ENCODE measurements at regions not wholly inside any gene's neighbourhood (a gene's known extent, or its start where the extent isn't known, plus 50 kb on each side); places are given as distances from the start of the nearest gene placed in this dataset.
"Not testable (repeated sequence)": the region's sequence is repeated elsewhere in the genome, so short reads cannot be mapped to it uniquely, and the experiment has no call there.

GRCh38 chr3:66910266-66911055 is 87.6 kb upstream of the KBTBD8 start:
- peak; percentile 60 for DNase-seq
- no CpG with 5 or more reads among the region's 6 CpGs for WGBS (ENCODE audit: insufficient coverage)
- H3K4me3 ChIP-seq (ENCODE audit: low read length), result no peak overlapping the region
- H3K27ac ChIP-seq (ENCODE audit: low read length), result peak overlapping the region; percentile 31
- peaks cover 12% of the 10 kb centered on the region for H3K4me1 ChIP-seq (ENCODE audit: control insufficient read depth, insufficient read depth, low read length)
- H3K9me3 ChIP-seq (replicated peaks; ENCODE audit: control insufficient read depth, low read depth, low read length), result peaks cover 8% of the 10 kb centered on the region
- no peaks in the 10 kb centered on the region for H3K36me3 ChIP-seq (ENCODE audit: control insufficient read depth, insufficient read depth, low read length)
- no peaks in the 10 kb centered on the region for H3K27me3 ChIP-seq (ENCODE audit: control insufficient read depth, insufficient read depth, low read length)

GRCh38 chr3:66912306-66912705 is 85.8 kb upstream of the KBTBD8 start:
- Histone ChIP-seq H3K27ac (ENCODE audit: low read length) (no peak overlapping the region), H3K4me1 (ENCODE audit: control insufficient read depth, insufficient read depth, low read length) (peaks cover 4% of the 10 kb centered on the region), H3K4me3 (ENCODE audit: low read length) (no peak overlapping the region), H3K9me3 (replicated peaks; ENCODE audit: control insufficient read depth, low read depth, low read length) (peaks cover 8% of the 10 kb centered on the region), H3K27me3 (ENCODE audit: control insufficient read depth, insufficient read depth, low read length) (no peaks in the 10 kb centered on the region), H3K36me3 (ENCODE audit: control insufficient read depth, insufficient read depth, low read length) (no peaks in the 10 kb centered on the region)
- DNase-seq, result no peak

- no peaks in the 10 kb centered on the region for H3K27me3 ChIP-seq (ENCODE audit: control insufficient read depth, insufficient read depth, low read length)
- peaks cover 3% of the 10 kb centered on the region for H3K4me1 ChIP-seq (ENCODE audit: control insufficient read depth, insufficient read depth, low read length)
- H3K36me3 ChIP-seq (ENCODE audit: control insufficient read depth, insufficient read depth, low read length), result no peaks in the 10 kb centered on the region
- WGBS (ENCODE audit: insufficient coverage), result 86% methylated on average over 2 of the region's 2 CpGs
- peak; percentile 8 for DNase-seq
- no peak overlapping the region for H3K4me3 ChIP-seq (ENCODE audit: low read length)
- no peaks in the 10 kb centered on the region for H3K9me3 ChIP-seq (replicated peaks; ENCODE audit: control insufficient read depth, low read depth, low read length)
- H3K27ac ChIP-seq (ENCODE audit: low read length), result no peak overlapping the region
Measured at GRCh38 chr3:66922058-66922457, 76.0 kb upstream of the KBTBD8 start.

DNA sequence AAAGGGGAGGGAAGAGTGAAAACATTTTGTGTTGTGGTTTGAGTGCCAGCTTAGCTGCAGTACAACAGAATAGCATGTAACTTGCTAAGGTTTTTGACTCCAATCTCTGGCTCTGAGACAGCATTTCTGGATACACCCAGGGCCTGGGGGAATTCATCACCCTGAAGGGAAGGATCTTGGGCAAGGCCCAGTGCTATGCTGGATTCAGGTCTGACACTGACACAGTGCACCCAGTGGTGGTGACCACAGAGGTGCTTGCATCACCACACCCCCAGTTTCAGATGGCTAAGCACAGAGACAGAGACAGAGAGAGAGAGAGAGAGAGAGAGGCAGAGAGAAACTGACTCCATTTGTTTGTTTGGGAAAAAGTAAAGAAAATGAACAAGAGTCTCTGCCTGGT is 74.1 kb upstream of the KBTBD8 start:
- no peak overlapping the region for H3K4me3 ChIP-seq (ENCODE audit: low read length)
- H3K9me3 ChIP-seq (replicated peaks; ENCODE audit: control insufficient read depth, low read depth, low read length), result no peaks in the 10 kb centered on the region
- no peaks in the 10 kb centered on the region for H3K27me3 ChIP-seq (ENCODE audit: control insufficient read depth, insufficient read depth, low read length)
- no peaks in the 10 kb centered on the region for H3K36me3 ChIP-seq (ENCODE audit: control insufficient read depth, insufficient read depth, low read length)
- no peak overlapping the region for H3K27ac ChIP-seq (ENCODE audit: low read length)
- H3K4me1 ChIP-seq (ENCODE audit: control insufficient read depth, insufficient read depth, low read length), result peaks cover 3% of the 10 kb centered on the region
- DNase-seq, result no peak

GRCh38 chr3:66928252-66928651 is 69.9 kb upstream of the KBTBD8 start:
- no CpG with 5 or more reads among the region's 2 CpGs for WGBS (ENCODE audit: insufficient coverage)
- Histone ChIP-seq H3K4me3 (ENCODE audit: low read length) (no peak overlapping the region), H3K27me3 (ENCODE audit: control insufficient read depth, insufficient read depth, low read length) (no peaks in the 10 kb centered on the region), H3K27ac (ENCODE audit: low read length) (no peak overlapping the region), H3K36me3 (ENCODE audit: control insufficient read depth, insufficient read depth, low read length) (no peaks in the 10 kb centered on the region), H3K4me1 (ENCODE audit: control insufficient read depth, insufficient read depth, low read length) (peaks cover 3% of the 10 kb centered on the region), H3K9me3 (replicated peaks; ENCODE audit: control insufficient read depth, low read depth, low read length) (no peaks in the 10 kb centered on the region)
- no peak for DNase-seq

DNA sequence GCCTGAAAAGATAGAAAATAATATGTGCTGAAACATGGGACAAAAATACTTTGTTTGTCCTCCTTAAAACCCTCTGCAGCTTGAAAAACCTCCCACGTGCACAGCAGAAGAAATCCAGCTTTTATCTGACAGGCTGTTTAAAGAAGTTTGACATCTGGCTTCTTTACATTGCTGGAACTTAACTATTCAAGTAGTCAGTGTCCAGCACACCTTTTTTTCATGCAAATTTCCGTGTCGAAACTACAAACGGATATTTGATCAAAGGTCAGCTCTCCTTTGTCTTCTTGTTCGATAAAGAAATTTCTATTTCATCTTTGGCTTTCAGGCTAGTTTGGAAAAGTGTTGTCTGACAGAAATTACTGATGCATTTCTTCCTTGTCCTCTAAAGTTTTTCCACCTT is 66.8 kb upstream of the KBTBD8 start:
- WGBS (ENCODE audit: insufficient coverage), result no CpG with 5 or more reads among the region's 5 CpGs
- no peak for DNase-seq
- no peaks in the 10 kb centered on the region for H3K27me3 ChIP-seq (ENCODE audit: control insufficient read depth, insufficient read depth, low read length)
- H3K4me1 ChIP-seq (ENCODE audit: control insufficient read depth, insufficient read depth, low read length), result no peaks in the 10 kb centered on the region
- H3K4me3 ChIP-seq (ENCODE audit: low read length), result no peak overlapping the region
- no peaks in the 10 kb centered on the region for H3K9me3 ChIP-seq (replicated peaks; ENCODE audit: control insufficient read depth, low read depth, low read length)
- no peak overlapping the region for H3K27ac ChIP-seq (ENCODE audit: low read length)
- H3K36me3 ChIP-seq (ENCODE audit: control insufficient read depth, insufficient read depth, low read length), result no peaks in the 10 kb centered on the region

- H3K27ac ChIP-seq (ENCODE audit: low read length), result no peak overlapping the region
- no peaks in the 10 kb centered on the region for H3K9me3 ChIP-seq (replicated peaks; ENCODE audit: control insufficient read depth, low read depth, low read length)
- WGBS (ENCODE audit: insufficient coverage), result no CpG with 5 or more reads among the region's 1 CpG
- no peaks in the 10 kb centered on the region for H3K4me1 ChIP-seq (ENCODE audit: control insufficient read depth, insufficient read depth, low read length)
- DNase-seq, result no peak
- no peak overlapping the region for H3K4me3 ChIP-seq (ENCODE audit: low read length)
- H3K27me3 ChIP-seq (ENCODE audit: control insufficient read depth, insufficient read depth, low read length), result no peaks in the 10 kb centered on the region
- H3K36me3 ChIP-seq (ENCODE audit: control insufficient read depth, insufficient read depth, low read length), result no peaks in the 10 kb centered on the region
Measured at GRCh38 chr3:66931699-66932098, 66.4 kb upstream of the KBTBD8 start.

GRCh38 chr3:66933233-66933632 is 64.9 kb upstream of the KBTBD8 start:
- Histone ChIP-seq H3K4me3 (ENCODE audit: low read length) (no peak overlapping the region), H3K27me3 (ENCODE audit: control insufficient read depth, insufficient read depth, low read length) (no peaks in the 10 kb centered on the region), H3K27ac (ENCODE audit: low read length) (no peak overlapping the region), H3K36me3 (ENCODE audit: control insufficient read depth, insufficient read depth, low read length) (no peaks in the 10 kb centered on the region), H3K4me1 (ENCODE audit: control insufficient read depth, insufficient read depth, low read length) (no peaks in the 10 kb centered on the region), H3K9me3 (replicated peaks; ENCODE audit: control insufficient read depth, low read depth, low read length) (no peaks in the 10 kb centered on the region)
- no peak for DNase-seq

GRCh38 chr3:66934041-66934440 is 64.1 kb upstream of the KBTBD8 start:
- Histone ChIP-seq H3K4me1 (ENCODE audit: control insufficient read depth, insufficient read depth, low read length) (no peaks in the 10 kb centered on the region), H3K36me3 (ENCODE audit: control insufficient read depth, insufficient read depth, low read length) (no peaks in the 10 kb centered on the region), H3K27ac (ENCODE audit: low read length) (no peak overlapping the region), H3K9me3 (replicated peaks; ENCODE audit: control insufficient read depth, low read depth, low read length) (no peaks in the 10 kb centered on the region), H3K4me3 (ENCODE audit: low read length) (no peak overlapping the region), H3K27me3 (ENCODE audit: control insufficient read depth, insufficient read depth, low read length) (no peaks in the 10 kb centered on the region)
- DNase-seq, result no peak
- WGBS (ENCODE audit: insufficient coverage), result no CpG with 5 or more reads among the region's 1 CpG

DNA sequence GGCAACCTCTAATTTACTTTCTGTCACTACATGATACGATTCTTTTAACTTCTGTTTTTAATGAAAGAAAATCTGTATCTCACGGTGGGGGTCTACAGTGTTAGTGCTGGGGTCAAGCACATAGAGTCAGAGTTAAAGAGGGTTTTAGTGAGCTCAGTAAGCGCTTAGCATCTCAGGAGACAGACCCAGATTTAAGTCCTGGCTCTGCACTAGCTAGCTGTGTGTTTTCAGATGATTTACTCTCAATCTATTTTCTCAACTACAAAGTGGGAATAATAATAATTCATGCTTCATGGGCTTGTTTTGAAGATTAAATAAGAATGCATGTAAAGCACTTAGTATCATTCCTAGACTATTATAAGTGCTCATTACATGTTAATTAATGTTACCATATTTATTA is 63.4 kb upstream of the KBTBD8 start:
- H3K36me3 ChIP-seq (ENCODE audit: control insufficient read depth, insufficient read depth, low read length), result no peaks in the 10 kb centered on the region
- no peak overlapping the region for H3K27ac ChIP-seq (ENCODE audit: low read length)
- H3K27me3 ChIP-seq (ENCODE audit: control insufficient read depth, insufficient read depth, low read length), result no peaks in the 10 kb centered on the region
- WGBS (ENCODE audit: insufficient coverage), result no CpG with 5 or more reads among the region's 3 CpGs
- H3K9me3 ChIP-seq (replicated peaks; ENCODE audit: control insufficient read depth, low read depth, low read length), result no peaks in the 10 kb centered on the region
- no peak overlapping the region for H3K4me3 ChIP-seq (ENCODE audit: low read length)
- H3K4me1 ChIP-seq (ENCODE audit: control insufficient read depth, insufficient read depth, low read length), result no peaks in the 10 kb centered on the region
- DNase-seq, result no peak

DNA sequence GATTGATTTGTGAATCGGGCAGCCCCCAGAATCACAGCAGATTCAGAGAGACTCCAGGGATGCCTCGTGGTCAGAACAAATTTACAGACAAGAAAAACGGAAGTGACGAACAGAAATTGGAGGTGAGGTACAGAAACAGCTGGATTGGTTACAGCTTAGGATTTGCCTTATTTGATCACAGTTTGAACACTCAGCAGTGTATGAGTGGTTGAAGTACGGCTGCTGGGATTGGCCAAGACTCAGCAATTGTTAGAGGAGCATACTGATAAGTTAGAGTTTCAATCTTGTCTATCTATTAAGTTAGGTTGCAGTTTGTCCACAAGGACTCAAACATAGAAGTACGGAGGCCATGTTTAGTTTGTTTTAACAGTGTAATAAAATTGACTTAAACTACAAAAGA is 61.1 kb upstream of the KBTBD8 start:
- 58% methylated on average over 4 of the region's 6 CpGs for WGBS (ENCODE audit: insufficient coverage)
- DNase-seq; H3K9me3 ChIP-seq (replicated peaks; ENCODE audit: control insufficient read depth, low read depth, low read length); H3K27ac ChIP-seq (ENCODE audit: low read length); H3K4me3 ChIP-seq (ENCODE audit: low read length); H3K27me3 ChIP-seq (ENCODE audit: control insufficient read depth, insufficient read depth, low read length); H3K36me3 ChIP-seq (ENCODE audit: control insufficient read depth, insufficient read depth, low read length); H3K4me1 ChIP-seq (ENCODE audit: control insufficient read depth, insufficient read depth, low read length): not testable (repeated sequence)

Measured in muscle of leg (tissue), 3 donors.